ENCODE measurements at regions not wholly inside any gene's neighbourhood (a gene's known extent, or its start where the extent isn't known, plus 50 kb on each side); places are given as distances from the start of the nearest gene placed in this dataset.
"Not testable (repeated sequence)": the region's sequence is repeated elsewhere in the genome, so short reads cannot be mapped to it uniquely, and the experiment has no call there.

GRCh38 chr5:167296066-167296465 lies 995.4 kb upstream of the WWC1 start:
- no peaks in the 10 kb centered on the region for H3K27me3 Mint-ChIP-seq
- ATAC-seq, result no peak
- H3K36me3 Mint-ChIP-seq, result no peaks in the 10 kb centered on the region
- no peaks in the 10 kb centered on the region for H3K4me1 Mint-ChIP-seq
- no peak overlapping the region for H3K27ac Mint-ChIP-seq
- peaks cover 23% of the 10 kb centered on the region for H3K9me3 Mint-ChIP-seq
- no peak overlapping the region for H3K4me3 Mint-ChIP-seq

- H3K36me3 Mint-ChIP-seq, result no peaks in the 10 kb centered on the region
- no peak overlapping the region for H3K4me3 Mint-ChIP-seq
- H3K27ac Mint-ChIP-seq, result no peak overlapping the region
- peaks cover 22% of the 10 kb centered on the region for H3K9me3 Mint-ChIP-seq
- no peaks in the 10 kb centered on the region for H3K27me3 Mint-ChIP-seq
- H3K4me1 Mint-ChIP-seq, result no peaks in the 10 kb centered on the region
- no peak for ATAC-seq
These were observed 994.8 kb upstream of the WWC1 start for GRCh38 chr5:167296661-167297060.

DNA sequence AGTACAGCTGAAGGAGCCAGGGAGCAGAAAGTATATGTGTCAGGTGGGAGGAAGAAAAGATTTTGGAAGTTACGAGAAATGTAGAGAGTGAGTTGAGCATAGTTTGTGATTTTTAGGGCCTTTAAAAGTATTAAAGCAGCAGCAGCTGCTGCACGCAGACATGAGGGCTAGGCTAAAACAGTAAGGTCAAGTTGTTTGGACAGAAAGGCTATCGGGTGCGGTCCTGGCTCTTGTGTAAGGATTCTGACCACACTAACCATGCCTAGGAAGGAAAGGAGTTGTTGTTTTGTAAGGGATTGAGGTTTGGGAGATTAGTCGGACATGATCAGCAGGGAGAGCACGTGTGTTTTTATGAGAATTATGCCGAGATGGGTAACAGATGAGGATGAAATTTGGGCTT lies 991.6 kb upstream of the WWC1 start:
- not testable (repeated sequence) for ATAC-seq, H3K4me1 Mint-ChIP-seq, H3K36me3 Mint-ChIP-seq, H3K27ac Mint-ChIP-seq, H3K27me3 Mint-ChIP-seq, H3K4me3 Mint-ChIP-seq
- H3K9me3 Mint-ChIP-seq, result peaks cover 26% of the 10 kb centered on the region

DNA sequence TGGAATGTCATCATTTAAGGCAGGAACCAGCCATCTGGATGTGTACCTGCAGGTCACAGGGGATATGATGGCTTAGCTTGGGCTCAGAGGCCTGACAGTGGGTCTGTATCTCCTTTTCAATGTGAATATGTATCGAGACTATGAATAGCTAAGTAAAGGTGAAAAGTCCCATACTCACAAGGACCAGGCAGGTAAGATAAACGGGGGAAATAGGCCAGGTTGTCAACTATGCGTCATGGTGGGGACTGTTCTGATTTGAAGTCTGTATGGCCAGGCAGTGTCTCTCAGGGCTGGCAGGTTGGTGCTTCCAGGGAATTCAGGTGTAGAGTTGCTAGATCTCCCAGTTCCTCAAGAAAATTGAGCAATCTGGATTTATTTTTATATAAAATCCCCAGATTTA lies 987.9 kb upstream of the WWC1 start:
- Mint-ChIP-seq H3K27me3 (no peaks in the 10 kb centered on the region), H3K36me3 (no peaks in the 10 kb centered on the region), H3K27ac (no peak overlapping the region), H3K4me3 (no peak overlapping the region), H3K4me1 (no peaks in the 10 kb centered on the region), H3K9me3 (peaks cover 23% of the 10 kb centered on the region)
- no peak for ATAC-seq

DNA sequence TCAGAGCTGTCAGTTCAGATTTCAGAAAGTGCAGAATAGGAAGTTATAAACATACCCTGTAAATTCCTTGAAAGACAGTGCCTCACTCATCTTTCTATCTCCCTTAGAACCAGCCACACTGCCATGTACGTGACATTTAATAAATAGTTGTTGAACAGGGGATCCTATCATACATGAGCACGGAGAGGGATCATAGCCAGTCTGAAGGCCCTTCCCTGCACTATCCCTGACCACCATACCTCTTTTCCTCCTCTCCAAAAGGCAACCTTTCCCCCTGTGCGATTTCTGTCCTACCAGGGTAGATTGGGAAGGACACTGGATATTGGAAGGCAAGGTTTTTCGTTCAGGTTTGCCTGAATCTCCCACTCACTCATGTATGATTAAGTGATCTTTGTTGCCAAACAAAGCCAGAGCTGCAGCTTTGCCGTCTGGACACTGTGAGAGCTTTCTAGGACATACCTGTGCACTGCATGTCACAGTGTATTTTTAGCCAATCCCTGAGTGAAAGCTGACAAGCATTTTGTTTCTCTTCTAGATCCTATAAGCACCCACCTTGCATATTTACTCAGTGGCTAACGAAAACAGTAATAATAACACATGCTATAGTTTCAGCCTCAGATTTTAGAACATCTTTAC lies 986.5 kb upstream of the WWC1 start:
- Mint-ChIP-seq H3K4me3 (no peak overlapping the region), H3K27ac (no peak overlapping the region), H3K27me3 (no peaks in the 10 kb centered on the region), H3K4me1 (no peaks in the 10 kb centered on the region), H3K36me3 (no peaks in the 10 kb centered on the region), H3K9me3 (peaks cover 16% of the 10 kb centered on the region)
- no peak for ATAC-seq

- Mint-ChIP-seq H3K4me3 (no peak overlapping the region), H3K36me3 (no peaks in the 10 kb centered on the region), H3K4me1 (no peaks in the 10 kb centered on the region), H3K9me3 (peaks cover 10% of the 10 kb centered on the region), H3K27me3 (no peaks in the 10 kb centered on the region), H3K27ac (no peak overlapping the region)
- ATAC-seq, result no peak
These were observed 985.7 kb upstream of the WWC1 start for GRCh38 chr5:167305591-167306213.

DNA sequence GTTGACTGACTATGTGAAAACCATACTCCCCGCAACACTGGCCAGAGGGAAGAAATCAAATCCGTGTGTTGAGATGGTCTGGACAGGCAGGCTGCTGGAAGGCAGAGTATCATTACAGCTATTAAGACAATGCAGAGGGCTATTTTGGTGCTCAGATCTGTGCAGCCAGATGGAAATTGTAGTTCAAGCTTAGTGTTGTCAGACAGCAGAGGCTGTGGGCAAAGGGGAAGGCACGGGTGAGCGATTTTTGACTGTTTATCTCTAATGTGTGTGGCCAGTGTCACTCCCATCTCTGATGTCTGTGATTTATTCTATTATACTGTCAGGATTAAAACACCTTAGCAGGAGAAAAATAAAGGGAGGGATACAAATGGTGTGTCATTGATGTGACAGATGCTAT lies 984.4 kb upstream of the WWC1 start:
- Mint-ChIP-seq H3K4me1 (no peaks in the 10 kb centered on the region), H3K9me3 (peaks cover 7% of the 10 kb centered on the region), H3K27me3 (no peaks in the 10 kb centered on the region), H3K27ac (no peak overlapping the region), H3K4me3 (no peak overlapping the region), H3K36me3 (no peaks in the 10 kb centered on the region)
- ATAC-seq, result no peak

- no peak for ATAC-seq
- no peaks in the 10 kb centered on the region for H3K36me3 Mint-ChIP-seq
- H3K27me3 Mint-ChIP-seq, result no peaks in the 10 kb centered on the region
- no peak overlapping the region for H3K4me3 Mint-ChIP-seq
- H3K9me3 Mint-ChIP-seq, result no peaks in the 10 kb centered on the region
- H3K27ac Mint-ChIP-seq, result no peak overlapping the region
- H3K4me1 Mint-ChIP-seq, result no peaks in the 10 kb centered on the region
These were observed 983.0 kb upstream of the WWC1 start for GRCh38 chr5:167308466-167308865.

GRCh38 chr5:167309941-167310517 lies 981.4 kb upstream of the WWC1 start:
- H3K4me3 Mint-ChIP-seq, result no peak overlapping the region
- no peaks in the 10 kb centered on the region for H3K27me3 Mint-ChIP-seq

GRCh38 chr5:167311340-167311739 lies 980.1 kb upstream of the WWC1 start:
- no peaks in the 10 kb centered on the region for H3K27me3 Mint-ChIP-seq

More at GRCh38 chr5:167309941-167310517, 981.4 kb upstream of the WWC1 start:
- Mint-ChIP-seq H3K4me1 (no peaks in the 10 kb centered on the region), H3K36me3 (no peaks in the 10 kb centered on the region), H3K27ac (no peak overlapping the region), H3K9me3 (no peaks in the 10 kb centered on the region)
- no peak for ATAC-seq

DNA sequence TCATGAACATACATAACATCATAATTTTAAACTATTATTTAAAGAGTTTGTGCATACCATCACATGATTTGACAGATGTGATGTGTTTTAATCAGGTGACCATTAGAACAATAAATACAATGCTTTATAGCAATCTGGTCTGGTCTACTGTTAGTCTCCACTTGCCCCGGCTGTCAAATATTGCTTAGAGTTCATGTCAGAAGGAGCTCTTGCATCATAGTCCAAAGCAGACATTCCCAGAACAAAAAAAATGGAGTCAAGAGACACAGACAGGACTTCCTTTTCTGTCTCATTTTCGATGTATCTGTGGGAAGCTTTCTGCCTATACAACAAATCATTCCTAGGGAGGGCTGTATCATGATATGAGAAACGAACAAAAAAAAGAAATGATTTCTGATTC lies 979.2 kb upstream of the WWC1 start:
- Mint-ChIP-seq H3K9me3 (no peaks in the 10 kb centered on the region), H3K4me3 (no peak overlapping the region), H3K4me1 (no peaks in the 10 kb centered on the region), H3K36me3 (no peaks in the 10 kb centered on the region), H3K27me3 (no peaks in the 10 kb centered on the region), H3K27ac (no peak overlapping the region)
- ATAC-seq, result no peak

More at GRCh38 chr5:167311340-167311739, 980.1 kb upstream of the WWC1 start:
- Mint-ChIP-seq H3K4me1 (no peaks in the 10 kb centered on the region), H3K36me3 (no peaks in the 10 kb centered on the region), H3K27ac (no peak overlapping the region), H3K4me3 (no peak overlapping the region), H3K9me3 (no peaks in the 10 kb centered on the region)
- ATAC-seq, result no peak

GRCh38 chr5:167315762-167316161 lies 975.7 kb upstream of the WWC1 start:
- H3K4me1 Mint-ChIP-seq, result no peaks in the 10 kb centered on the region
- H3K27ac Mint-ChIP-seq, result no peak overlapping the region
- H3K36me3 Mint-ChIP-seq, result no peaks in the 10 kb centered on the region
- H3K4me3 Mint-ChIP-seq, result no peak overlapping the region
- H3K27me3 Mint-ChIP-seq, result no peaks in the 10 kb centered on the region
- ATAC-seq, result no peak
- no peaks in the 10 kb centered on the region for H3K9me3 Mint-ChIP-seq

DNA sequence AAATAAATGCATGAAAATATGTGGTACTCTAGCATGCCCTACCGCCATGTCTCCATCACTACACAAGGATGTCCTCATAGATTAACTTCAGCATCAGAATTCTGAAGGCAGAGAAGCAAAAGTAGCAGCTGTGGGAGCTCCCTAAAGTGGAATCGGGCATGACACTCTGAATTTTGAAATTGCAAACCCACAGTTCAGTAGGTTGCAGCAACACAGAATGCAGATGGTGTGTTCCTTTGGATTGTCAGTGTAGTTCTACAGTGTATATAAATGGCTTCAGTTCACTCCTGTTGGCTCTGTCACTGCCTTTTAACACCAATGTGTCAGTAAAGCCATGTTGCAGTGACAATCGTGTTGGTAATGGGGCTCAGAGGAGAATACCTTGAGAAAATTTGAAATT lies 973.6 kb upstream of the WWC1 start:
- H3K4me1 Mint-ChIP-seq, result no peaks in the 10 kb centered on the region
- no peak for ATAC-seq
- no peaks in the 10 kb centered on the region for H3K9me3 Mint-ChIP-seq
- H3K27ac Mint-ChIP-seq, result no peak overlapping the region
- H3K36me3 Mint-ChIP-seq, result no peaks in the 10 kb centered on the region
- no peak overlapping the region for H3K4me3 Mint-ChIP-seq
- no peaks in the 10 kb centered on the region for H3K27me3 Mint-ChIP-seq

DNA sequence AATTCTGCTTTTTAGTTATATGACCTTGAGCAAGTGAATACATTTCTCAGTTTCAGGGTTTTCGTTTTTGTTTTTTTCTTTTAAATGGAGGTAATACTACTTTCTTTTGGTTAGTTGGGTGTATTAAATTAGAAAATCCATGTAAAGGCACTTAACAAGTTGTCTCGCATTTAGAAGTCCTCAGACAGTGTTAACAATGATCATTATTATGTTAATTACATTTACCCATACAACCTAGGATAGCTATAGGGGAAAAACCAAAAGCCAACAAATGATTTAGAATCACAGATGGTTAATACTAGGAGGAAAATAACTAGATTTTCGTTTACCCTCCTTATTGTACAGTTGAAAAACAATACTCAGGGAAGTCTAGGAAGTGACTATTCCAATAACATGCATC lies 972.2 kb upstream of the WWC1 start:
- ATAC-seq, result no peak
- H3K4me3 Mint-ChIP-seq, result no peak overlapping the region

DNA sequence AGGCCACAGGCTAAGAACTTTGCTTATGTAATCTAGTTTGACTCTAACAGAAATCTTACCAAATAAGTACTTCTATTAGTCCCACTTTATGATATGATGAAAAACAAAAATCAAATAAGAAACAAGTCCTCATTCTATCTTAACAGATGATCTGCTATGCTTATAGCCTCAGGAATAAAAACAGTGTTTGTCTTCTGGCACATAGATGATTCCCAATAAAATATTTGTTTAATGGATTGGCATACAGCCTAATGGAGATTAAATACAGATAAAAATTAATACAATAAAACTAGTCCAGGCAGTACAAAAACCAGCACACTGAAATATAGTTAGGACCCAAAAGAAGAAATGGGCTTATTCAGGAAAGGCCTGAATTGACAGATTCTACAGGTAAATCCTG lies 971.4 kb upstream of the WWC1 start:
- no peak for ATAC-seq
- Mint-ChIP-seq H3K4me1 (no peaks in the 10 kb centered on the region), H3K27me3 (no peaks in the 10 kb centered on the region), H3K36me3 (no peaks in the 10 kb centered on the region), H3K27ac (no peak overlapping the region), H3K9me3 (no peaks in the 10 kb centered on the region), H3K4me3 (no peak overlapping the region)

More for the DNA sequence above, 972.2 kb upstream of the WWC1 start:
- Mint-ChIP-seq H3K27ac (no peak overlapping the region), H3K36me3 (no peaks in the 10 kb centered on the region), H3K4me1 (no peaks in the 10 kb centered on the region), H3K9me3 (no peaks in the 10 kb centered on the region), H3K27me3 (no peaks in the 10 kb centered on the region)

DNA sequence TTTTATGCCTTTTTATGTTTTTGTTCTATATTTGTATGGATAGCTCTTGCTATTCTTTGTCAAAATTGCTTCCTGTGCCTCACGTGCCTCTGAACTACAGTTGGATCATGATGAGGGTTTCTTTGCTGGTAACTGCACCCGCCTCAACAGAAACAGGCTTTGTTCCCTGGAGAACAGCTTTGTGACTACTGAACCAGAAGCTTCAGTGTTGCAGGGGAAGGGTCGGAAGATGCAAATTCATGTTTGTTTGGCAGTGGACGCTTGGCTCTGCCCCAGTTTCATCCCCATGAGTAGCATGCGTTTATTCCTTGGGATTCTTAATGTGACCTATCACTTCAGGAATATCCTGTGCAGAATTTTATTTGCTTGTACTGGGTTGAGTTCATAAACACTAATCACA lies 959.1 kb upstream of the WWC1 start:
- ATAC-seq, result no peak
- Mint-ChIP-seq H3K27ac (no peak overlapping the region), H3K27me3 (no peaks in the 10 kb centered on the region), H3K36me3 (no peaks in the 10 kb centered on the region), H3K9me3 (peaks cover 8% of the 10 kb centered on the region), H3K4me3 (no peak overlapping the region), H3K4me1 (no peaks in the 10 kb centered on the region)
